HG03469 (cell line): ENCODE measurements at regions not wholly inside any gene's neighbourhood (a gene's known extent, or its start where the extent isn't known, plus 50 kb on each side); places are given as distances from the start of the nearest gene placed in this dataset.
"Not testable (repeated sequence)": the region's sequence is repeated elsewhere in the genome, so short reads cannot be mapped to it uniquely, and the experiment has no call there.

Experiments
- ATAC-seq: cut with Tn5 transposase; IDR thresholded peaks from one replicate; pipeline ENCODE4 v1.9.1; 2021; ENCODE audit warnings: mild to moderate bottlenecking, moderate library complexity, moderate number of reproducible peaks; ENCODE audit not compliant: unreplicated experiment

GRCh38 chr5:13248253-13248652 is 696.2 kb downstream of the DNAH5 start:
- ATAC-seq = no peak

GRCh38 chr5:13246053-13246452 is 698.4 kb downstream of the DNAH5 start:
- ATAC-seq = no peak

GRCh38 chr5:13244151-13244550 is 700.3 kb downstream of the DNAH5 start:
- ATAC-seq = no peak

- ATAC-seq = no peak
Observed at GRCh38 chr5:13227513-13227912, 717.0 kb downstream of the DNAH5 start.

GRCh38 chr5:13218518-13218917 is 726.0 kb downstream of the DNAH5 start:
- no peak for ATAC-seq

- no peak for ATAC-seq
Observed at GRCh38 chr5:13217636-13218035, 726.9 kb downstream of the DNAH5 start.

GRCh38 chr5:13215806-13216205 is 728.7 kb downstream of the DNAH5 start:
- no peak for ATAC-seq

- no peak for ATAC-seq
Observed at GRCh38 chr5:13215370-13215769, 729.1 kb downstream of the DNAH5 start.

GRCh38 chr5:13214182-13214581 is 730.3 kb downstream of the DNAH5 start:
- ATAC-seq = no peak

- ATAC-seq = no peak
Observed at GRCh38 chr5:13212886-13213285, 731.6 kb downstream of the DNAH5 start.

GRCh38 chr5:13211064-13211463 is 733.4 kb downstream of the DNAH5 start:
- ATAC-seq = no peak

GRCh38 chr5:13207112-13207511 is 737.4 kb downstream of the DNAH5 start:
- ATAC-seq = no peak

- ATAC-seq = no peak
Observed at GRCh38 chr5:13201022-13201421, 743.5 kb downstream of the DNAH5 start.

GRCh38 chr5:13198226-13198625 is 746.3 kb downstream of the DNAH5 start:
- ATAC-seq = not testable (repeated sequence)

GRCh38 chr5:13189532-13189931 is 755.0 kb downstream of the DNAH5 start:
- ATAC-seq = no peak

GRCh38 chr5:13188371-13188770 is 756.1 kb downstream of the DNAH5 start:
- no peak for ATAC-seq

GRCh38 chr5:13187186-13187585 is 757.3 kb downstream of the DNAH5 start:
- ATAC-seq = no peak

GRCh38 chr5:13186177-13186576 is 758.3 kb downstream of the DNAH5 start:
- ATAC-seq = no peak

- no peak for ATAC-seq
Observed at GRCh38 chr5:13179407-13180087, 764.9 kb downstream of the DNAH5 start.

- ATAC-seq = no peak
Observed at GRCh38 chr5:13143630-13144029, 800.9 kb downstream of the DNAH5 start.

GRCh38 chr5:13143214-13143613 is 801.3 kb downstream of the DNAH5 start:
- no peak for ATAC-seq

- no peak for ATAC-seq
Observed at GRCh38 chr5:13133951-13134350, 810.5 kb downstream of the DNAH5 start.

GRCh38 chr5:13115476-13115875 is 829.0 kb downstream of the DNAH5 start:
- no peak for ATAC-seq
